HG02588 (cell line): ENCODE measurements at regions not wholly inside any gene's neighbourhood (a gene's known extent, or its start where the extent isn't known, plus 50 kb on each side); places are given as distances from the start of the nearest gene placed in this dataset.
"Not testable (repeated sequence)": the region's sequence is repeated elsewhere in the genome, so short reads cannot be mapped to it uniquely, and the experiment has no call there.

ENCODE experiments used
- ATAC-seq: cut with Tn5 transposase; IDR thresholded peaks from one replicate; pipeline ENCODE4 v1.9.1; 2021; ENCODE audit warnings: mild to moderate bottlenecking, moderate library complexity; ENCODE audit not compliant: unreplicated experiment

- ATAC-seq, result no peak
Observed at GRCh38 chr4:20062054-20062453, 189.7 kb upstream of the SLIT2 start.

GRCh38 chr4:20050768-20051167, 200.9 kb upstream of the SLIT2 start:
- ATAC-seq, result no peak

GRCh38 chr4:20049889-20050288, 201.8 kb upstream of the SLIT2 start:
- no peak for ATAC-seq

- ATAC-seq, result no peak
Observed at GRCh38 chr4:20046931-20047677, 204.6 kb upstream of the SLIT2 start.

- no peak for ATAC-seq
Observed at GRCh38 chr4:20046179-20046578, 205.5 kb upstream of the SLIT2 start.

GRCh38 chr4:20044966-20045365, 206.7 kb upstream of the SLIT2 start:
- no peak for ATAC-seq

GRCh38 chr4:20044502-20044911, 207.2 kb upstream of the SLIT2 start:
- no peak for ATAC-seq

- no peak for ATAC-seq
Observed at GRCh38 chr4:20043991-20044390, 207.7 kb upstream of the SLIT2 start.

GRCh38 chr4:20042769-20043168, 208.9 kb upstream of the SLIT2 start:
- no peak for ATAC-seq

GRCh38 chr4:20041839-20042407, 209.8 kb upstream of the SLIT2 start:
- ATAC-seq, result no peak

- ATAC-seq, result no peak
Observed at GRCh38 chr4:20037745-20038144, 214.0 kb upstream of the SLIT2 start.

- no peak for ATAC-seq
Observed at GRCh38 chr4:20030108-20030507, 221.6 kb upstream of the SLIT2 start.

GRCh38 chr4:20028645-20029044, 223.1 kb upstream of the SLIT2 start:
- ATAC-seq, result no peak

- ATAC-seq, result no peak
Observed at GRCh38 chr4:20026456-20026855, 225.2 kb upstream of the SLIT2 start.

- ATAC-seq, result no peak
Observed at GRCh38 chr4:20022471-20022870, 229.2 kb upstream of the SLIT2 start.

- ATAC-seq, result no peak
Observed at GRCh38 chr4:20020056-20020455, 231.6 kb upstream of the SLIT2 start.

- no peak for ATAC-seq
Observed at GRCh38 chr4:20019310-20020015, 232.2 kb upstream of the SLIT2 start.

- ATAC-seq, result no peak
Observed at GRCh38 chr4:20017777-20018115, 234.0 kb upstream of the SLIT2 start.

- no peak for ATAC-seq
Observed at GRCh38 chr4:20017070-20017776, 234.5 kb upstream of the SLIT2 start.

GRCh38 chr4:20015636-20016224, 236.0 kb upstream of the SLIT2 start:
- ATAC-seq, result no peak

- ATAC-seq, result not testable (repeated sequence)
Observed at GRCh38 chr4:20003836-20004558, 247.7 kb upstream of the SLIT2 start.
